PFSK-1 (cell line): ENCODE measurements at regions not wholly inside any gene's neighbourhood (a gene's known extent, or its start where the extent isn't known, plus 50 kb on each side); places are given as distances from the start of the nearest gene placed in this dataset.

Experiments used
- POLR2AphosphoS5 ChIP-seq: IDR thresholded peaks from 2 replicates; pipeline ENCODE4 v1.6.1; 2012; ENCODE audit warnings: low read depth, mild to moderate bottlenecking, control low read depth, low read length, moderate library complexity
- SIN3A ChIP-seq: IDR thresholded peaks from 2 replicates; pipeline ENCODE4 v1.6.1; 2012; ENCODE audit warnings: mild to moderate bottlenecking, low read length, moderate library complexity, borderline replicate concordance; ENCODE audit not compliant: insufficient read depth
- TAF1 ChIP-seq: IDR thresholded peaks from 2 replicates; pipeline ENCODE4 v1.6.1; 2012; ENCODE audit warnings: low read length, control low read depth, borderline replicate concordance; ENCODE audit not compliant: insufficient read depth
- TF ChIP-seq, protein P1 (sequence below), 2 experiments: IDR thresholded peaks; 2 replicates each; pipeline versions ENCODE4 v1.6.1 to v1.8.0; 2011 to 2012; ENCODE audit warnings: low read depth in 2 of 2, low read length in 2 of 2, control low read depth in 1 of 2, inconsistent platforms in 1 of 2, mild to moderate bottlenecking in 1 of 2, moderate library complexity in 1 of 2; ENCODE audit not compliant: insufficient read depth in 1 of 2

DNA sequence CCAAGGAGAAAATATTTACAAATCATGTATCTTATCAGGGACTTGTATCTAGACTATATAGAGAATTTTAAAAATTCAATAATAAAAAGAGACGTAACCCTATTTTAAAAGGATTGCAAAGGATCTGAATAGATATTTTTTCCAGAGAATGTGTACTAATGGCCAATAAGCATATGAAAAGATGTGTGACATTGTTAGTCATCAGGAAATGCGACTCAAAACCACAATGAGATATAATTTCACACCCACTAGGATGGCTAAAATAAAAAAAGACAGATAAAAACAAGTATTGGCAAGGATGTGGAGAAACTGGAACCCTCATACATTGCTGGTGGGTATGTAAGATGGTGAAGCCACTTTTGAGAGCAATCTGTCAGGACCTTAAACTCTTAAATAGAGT, 141.9 kb upstream of the BMP4 start:
- no peak for TF ChIP-seq TAF1
- TF ChIP-seq, protein P1, sequence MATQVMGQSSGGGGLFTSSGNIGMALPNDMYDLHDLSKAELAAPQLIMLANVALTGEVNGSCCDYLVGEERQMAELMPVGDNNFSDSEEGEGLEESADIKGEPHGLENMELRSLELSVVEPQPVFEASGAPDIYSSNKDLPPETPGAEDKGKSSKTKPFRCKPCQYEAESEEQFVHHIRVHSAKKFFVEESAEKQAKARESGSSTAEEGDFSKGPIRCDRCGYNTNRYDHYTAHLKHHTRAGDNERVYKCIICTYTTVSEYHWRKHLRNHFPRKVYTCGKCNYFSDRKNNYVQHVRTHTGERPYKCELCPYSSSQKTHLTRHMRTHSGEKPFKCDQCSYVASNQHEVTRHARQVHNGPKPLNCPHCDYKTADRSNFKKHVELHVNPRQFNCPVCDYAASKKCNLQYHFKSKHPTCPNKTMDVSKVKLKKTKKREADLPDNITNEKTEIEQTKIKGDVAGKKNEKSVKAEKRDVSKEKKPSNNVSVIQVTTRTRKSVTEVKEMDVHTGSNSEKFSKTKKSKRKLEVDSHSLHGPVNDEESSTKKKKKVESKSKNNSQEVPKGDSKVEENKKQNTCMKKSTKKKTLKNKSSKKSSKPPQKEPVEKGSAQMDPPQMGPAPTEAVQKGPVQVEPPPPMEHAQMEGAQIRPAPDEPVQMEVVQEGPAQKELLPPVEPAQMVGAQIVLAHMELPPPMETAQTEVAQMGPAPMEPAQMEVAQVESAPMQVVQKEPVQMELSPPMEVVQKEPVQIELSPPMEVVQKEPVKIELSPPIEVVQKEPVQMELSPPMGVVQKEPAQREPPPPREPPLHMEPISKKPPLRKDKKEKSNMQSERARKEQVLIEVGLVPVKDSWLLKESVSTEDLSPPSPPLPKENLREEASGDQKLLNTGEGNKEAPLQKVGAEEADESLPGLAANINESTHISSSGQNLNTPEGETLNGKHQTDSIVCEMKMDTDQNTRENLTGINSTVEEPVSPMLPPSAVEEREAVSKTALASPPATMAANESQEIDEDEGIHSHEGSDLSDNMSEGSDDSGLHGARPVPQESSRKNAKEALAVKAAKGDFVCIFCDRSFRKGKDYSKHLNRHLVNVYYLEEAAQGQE (IDR thresholded peaks at IDR 0.05; ENCODE audit: insufficient read depth in 1 of 2, low read depth in 2 of 2, low read length in 2 of 2): no peak
- TF ChIP-seq POLR2AphosphoS5: no peak
- no peak for TF ChIP-seq SIN3A
